Mucosa of descending colon (tissue), 3 donors: ENCODE measurements at regions not wholly inside any gene's neighbourhood (a gene's known extent, or its start where the extent isn't known, plus 50 kb on each side); places are given as distances from the start of the nearest gene placed in this dataset.

Experiments used
- ATAC-seq: fragments of 200-7000 bp; cut with Tn5 transposase; one replicate; pipeline ENCODE4 v1.9.1; 2020; ENCODE audit warnings: mild to moderate bottlenecking, moderate library complexity
- DNase-seq, 3 donors: peaks; one replicate each; pipeline ENCODE4 v3.0.0-alpha.2; 2020
- H3K36me3 ChIP-seq: fragments of 200-600 bp; one replicate; pipeline ENCODE4 v1.8.0; 2021; ENCODE audit warnings: low read depth, mild to moderate bottlenecking
- H3K4me1 ChIP-seq: fragments of 200-600 bp; one replicate; pipeline ENCODE4 v1.8.0; 2021; ENCODE audit warnings: low read depth, mild to moderate bottlenecking
- H3K4me3 ChIP-seq: fragments of 200-600 bp; one replicate; pipeline ENCODE4 v1.8.0; 2021; ENCODE audit warnings: mild to moderate bottlenecking
- H3K9me3 ChIP-seq: fragments of 200-600 bp; one replicate; pipeline ENCODE4 v1.8.0; 2021; ENCODE audit warnings: mild to moderate bottlenecking
- intact Hi-C, 2 donors: fragments of 100-400 bp; cut with DNase I in 1 of 2; cut with micrococcal nuclease in 1 of 2; formaldehyde crosslinking; loops; one replicate each; pipeline versions ENCODE4 v1.11.0 to v1.11.1; 2022; cut with DNase I, micrococcal nuclease
- TF ChIP-seq, protein P1 (sequence below): fragments of 200-600 bp; IDR thresholded peaks from one replicate; pipeline ENCODE4 v1.8.0; 2022; ENCODE audit warnings: antibody characterized with exemption, mild to moderate bottlenecking
- donor health status: DM: no; HTN: no; CAD: no; lungs with moderate emphysema.
- donor health status: DM: no; HTN: no; CAD: no.
- donor health status: DM: no; HTN: yes; CAD: no.

DNA sequence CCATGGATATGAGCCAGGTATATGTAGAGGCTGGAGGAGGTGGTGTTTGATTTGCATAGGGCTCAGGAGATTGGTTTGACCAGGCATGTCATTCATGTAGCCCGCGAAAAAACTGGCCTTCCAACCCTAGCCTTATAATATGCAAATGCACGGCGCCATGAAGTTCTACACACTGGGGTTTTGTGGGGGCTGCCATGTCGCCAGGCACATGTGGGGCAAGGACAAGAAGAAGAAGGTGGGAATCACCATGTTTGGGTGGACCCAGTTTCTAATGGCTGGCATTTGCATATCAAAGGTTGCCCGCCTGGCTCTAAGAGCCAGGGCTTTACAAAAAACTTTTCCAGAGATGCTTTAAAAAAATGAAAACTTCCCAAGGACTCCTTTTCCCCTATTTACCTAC is 1251.0 kb downstream of the PCDH18 start:
- Histone ChIP-seq H3K9me3 (no peaks in the 10 kb centered on the region), H3K36me3 (no peaks in the 10 kb centered on the region), H3K4me3 (no peak overlapping the region), H3K4me1 (no peaks in the 10 kb centered on the region)
- intact Hi-C loops = no loop called here
- ATAC-seq (no peak), DNase-seq (no peak)
- TF ChIP-seq, protein P1, sequence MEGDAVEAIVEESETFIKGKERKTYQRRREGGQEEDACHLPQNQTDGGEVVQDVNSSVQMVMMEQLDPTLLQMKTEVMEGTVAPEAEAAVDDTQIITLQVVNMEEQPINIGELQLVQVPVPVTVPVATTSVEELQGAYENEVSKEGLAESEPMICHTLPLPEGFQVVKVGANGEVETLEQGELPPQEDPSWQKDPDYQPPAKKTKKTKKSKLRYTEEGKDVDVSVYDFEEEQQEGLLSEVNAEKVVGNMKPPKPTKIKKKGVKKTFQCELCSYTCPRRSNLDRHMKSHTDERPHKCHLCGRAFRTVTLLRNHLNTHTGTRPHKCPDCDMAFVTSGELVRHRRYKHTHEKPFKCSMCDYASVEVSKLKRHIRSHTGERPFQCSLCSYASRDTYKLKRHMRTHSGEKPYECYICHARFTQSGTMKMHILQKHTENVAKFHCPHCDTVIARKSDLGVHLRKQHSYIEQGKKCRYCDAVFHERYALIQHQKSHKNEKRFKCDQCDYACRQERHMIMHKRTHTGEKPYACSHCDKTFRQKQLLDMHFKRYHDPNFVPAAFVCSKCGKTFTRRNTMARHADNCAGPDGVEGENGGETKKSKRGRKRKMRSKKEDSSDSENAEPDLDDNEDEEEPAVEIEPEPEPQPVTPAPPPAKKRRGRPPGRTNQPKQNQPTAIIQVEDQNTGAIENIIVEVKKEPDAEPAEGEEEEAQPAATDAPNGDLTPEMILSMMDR = no peak

DNA sequence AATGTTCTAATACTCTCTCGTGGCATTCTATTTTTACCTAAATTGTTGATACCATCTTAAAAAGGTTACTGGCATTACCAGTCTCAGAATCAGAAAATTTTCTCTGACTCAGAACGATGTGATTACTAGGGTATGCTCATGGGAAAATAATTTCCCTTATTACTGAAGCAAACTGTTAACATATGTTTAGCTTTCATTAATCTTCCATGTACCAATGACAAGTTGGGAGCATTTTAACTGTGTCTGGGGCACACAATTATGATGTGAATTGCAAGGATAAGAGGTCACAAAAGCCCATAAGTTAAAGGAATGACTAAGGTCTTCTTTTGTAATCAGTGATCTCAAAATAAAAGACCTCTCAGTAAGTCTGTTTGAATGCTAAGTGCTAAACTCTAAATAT is 1254.6 kb downstream of the PCDH18 start:
- DNase-seq = no peak
- TF ChIP-seq, protein P1 = no peak
- no peak for ATAC-seq
- Histone ChIP-seq H3K9me3 (no peaks in the 10 kb centered on the region), H3K4me3 (no peak overlapping the region), H3K4me1 (no peaks in the 10 kb centered on the region), H3K36me3 (no peaks in the 10 kb centered on the region)
- intact Hi-C loops = no loop called here

DNA sequence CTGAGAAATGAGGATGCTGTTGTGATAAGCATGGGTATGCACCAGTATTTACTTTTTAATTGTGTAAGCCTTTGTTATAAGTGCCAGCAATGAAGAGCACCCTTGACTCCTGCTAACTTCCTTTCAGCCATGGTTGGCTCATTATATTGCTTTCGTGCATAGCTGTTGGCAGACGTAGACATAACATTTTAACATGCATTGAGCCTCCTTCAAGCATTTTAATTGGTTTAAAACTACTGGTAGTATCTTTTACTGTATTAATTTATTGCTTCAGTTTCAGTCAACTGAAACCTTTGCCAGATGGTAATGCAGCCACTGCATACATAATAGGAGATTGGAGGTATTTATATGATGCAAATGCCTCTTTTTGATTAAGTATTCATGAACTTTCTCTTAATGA is 1285.4 kb downstream of the PCDH18 start:
- ATAC-seq = no peak
- Histone ChIP-seq H3K36me3 (no peaks in the 10 kb centered on the region), H3K9me3 (no peaks in the 10 kb centered on the region), H3K4me1 (no peaks in the 10 kb centered on the region), H3K4me3 (no peak overlapping the region)
- intact Hi-C loops = no loop called here
- TF ChIP-seq, protein P1 = no peak
- DNase-seq = no peak

DNA sequence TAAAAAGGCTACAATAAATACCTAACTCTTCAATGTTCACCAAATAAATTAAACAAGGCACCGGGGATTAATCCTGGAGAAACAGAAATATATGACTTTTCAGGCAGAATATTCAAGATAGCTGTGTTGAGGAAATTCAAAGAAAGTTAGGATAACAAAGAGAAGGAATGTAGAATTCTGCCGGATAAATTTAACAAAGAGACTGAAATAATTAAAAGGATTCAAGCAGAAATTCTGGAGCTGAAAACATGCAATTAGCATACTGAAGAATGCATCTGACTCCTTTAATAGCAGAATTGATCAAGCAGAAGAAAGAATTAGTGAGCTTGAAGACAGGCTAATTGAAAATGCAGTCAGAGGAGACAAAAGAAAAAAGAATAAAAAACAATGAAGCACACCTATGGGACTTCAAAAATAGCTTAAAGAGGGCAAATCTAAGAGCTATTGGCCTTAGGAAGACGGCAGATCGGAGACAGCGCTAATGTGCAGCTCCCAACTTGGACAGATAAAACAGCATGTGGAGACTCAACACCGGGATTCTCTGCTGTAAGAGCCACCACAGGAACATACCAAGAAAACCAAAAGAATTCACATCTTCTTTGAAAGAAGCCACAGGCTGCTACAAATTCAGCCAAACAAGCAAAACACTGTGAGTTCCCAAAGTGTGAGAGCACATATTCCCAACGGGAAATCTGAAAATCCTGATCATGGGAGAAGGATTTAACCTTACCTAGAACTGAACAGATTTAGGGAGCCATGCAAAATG is 1290.9 kb downstream of the PCDH18 start:
- no peaks in the 10 kb centered on the region for H3K4me1 ChIP-seq
- ATAC-seq = no peak
- H3K36me3 ChIP-seq = no peaks in the 10 kb centered on the region
- intact Hi-C loops = no loop called here
- H3K4me3 ChIP-seq = no peak overlapping the region
- no peak for DNase-seq
- TF ChIP-seq, protein P1 = no peak
- peaks cover 4% of the 10 kb centered on the region for H3K9me3 ChIP-seq

DNA sequence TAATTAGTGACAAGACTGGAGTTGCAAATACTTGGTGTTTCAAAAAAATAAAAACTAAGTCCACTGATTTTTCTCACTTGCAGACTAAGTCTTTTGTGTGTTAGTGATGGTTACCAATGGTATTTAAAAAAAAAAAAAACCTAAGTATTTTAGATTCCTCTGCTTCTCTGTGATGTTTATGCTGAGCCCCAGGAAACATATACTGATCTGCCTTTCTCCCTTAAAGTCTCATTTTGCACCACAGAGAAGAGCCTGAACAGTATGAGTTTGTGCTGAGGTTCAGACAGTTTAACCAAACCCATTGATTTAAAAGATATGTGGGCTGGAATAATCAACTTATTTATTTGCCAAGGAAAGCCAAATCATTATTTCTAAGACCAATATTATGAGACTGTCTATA is 1305.0 kb downstream of the PCDH18 start:
- intact Hi-C loops = no loop called here
- DNase-seq = no peak
- Histone ChIP-seq H3K4me3 (no peak overlapping the region), H3K4me1 (no peaks in the 10 kb centered on the region), H3K9me3 (no peaks in the 10 kb centered on the region), H3K36me3 (no peaks in the 10 kb centered on the region)
- no peak for ATAC-seq
- TF ChIP-seq, protein P1 = no peak
